A549 (cell line): ENCODE measurements at regions not wholly inside any gene's neighbourhood (a gene's known extent, or its start where the extent isn't known, plus 50 kb on each side); places are given as distances from the start of the nearest gene placed in this dataset.

Source experiments
- ATAC-seq, 2 experiments: fragments of 200-7000 bp in 1 of 2; fragments of >200 bp in 1 of 2; cut with Nextera tagmentation in 1 of 2; cut with Tn5 transposase in 1 of 2; 3 replicates each; pipeline versions ENCODE4 v1.8.0 to v1.9.1; 2018 to 2020; ENCODE audit warnings: mild to moderate bottlenecking in 1 of 2, moderate library complexity in 1 of 2
- CTCF ChIA-PET: fragments of 300-600 bp; sonication (Branson Sonifier 250); formaldehyde crosslinking; extraction: SDS; loops from one replicate; lab custom pipeline; 2021; ENCODE audit warnings: antibody characterized with exemption, inconsistent platforms; lab: Yijun Ruan, JAX
- POLR2A ChIA-PET: fragments of 350-600 bp; formaldehyde crosslinking; extraction: SDS; loops from one replicate; lab custom pipeline; 2021; ENCODE audit warnings: antibody characterized with exemption, inconsistent platforms; lab: Yijun Ruan, JAX
- DNase-seq, 2 experiments: peaks; one replicate each; pipeline versions ENCODE4 v3.0.0 to v3.0.0-alpha.2; 2011 to 2016; ENCODE audit warnings: low read depth in 1 of 2, low spot score in 1 of 2
- FAIRE-seq: peaks from 2 replicates; lab custom pipeline; 2011; peaks lifted over from hg19 to GRCh38; lab: Jason Lieb, UNC
- H3K27ac ChIP-seq, 2 experiments: fragments of >200 bp; sonication (Bioruptor Twin); formaldehyde crosslinking; 3 replicates each; pipeline ENCODE4 v1.5.1; 2016 to 2017
- H3K4me1 ChIP-seq: fragments of >200 bp; sonication (Bioruptor Twin); formaldehyde crosslinking; 3 replicates; pipeline ENCODE4 v1.6.1; 2016
- H3K4me2 ChIP-seq: fragments of >200 bp; sonication (Bioruptor Twin); formaldehyde crosslinking; 3 replicates; pipeline ENCODE4 v1.6.1; 2016
- H3K4me3 ChIP-seq: fragments of >200 bp; sonication (Bioruptor Twin); formaldehyde crosslinking; 3 replicates; pipeline ENCODE4 v1.5.1; 2016
- H3K9me3 ChIP-seq: fragments of >200 bp; sonication (Bioruptor Twin); formaldehyde crosslinking; 3 replicates; pipeline ENCODE4 v1.6.1; 2016
- EHMT2 ChIP-seq: fragments of 200-600 bp; sonication (generic); IDR thresholded peaks from 2 replicates; pipeline ENCODE4 v1.6.1; 2016; ENCODE audit warnings: antibody characterized with exemption, low read depth, mild to moderate bottlenecking, moderate library complexity
- EP300 ChIP-seq, 2 experiments: fragments of >200 bp; sonication (Bioruptor Twin); formaldehyde crosslinking; IDR thresholded peaks; 2 replicates in 1 of 2; 3 replicates in 1 of 2; pipeline ENCODE4 v1.6.1; 2016 to 2017
- FOSB ChIP-seq: fragments of 250-450 bp; sonication (Bioruptor Pico); IDR thresholded peaks from 2 replicates; pipeline ENCODE4 v1.5.0; 2020; ENCODE audit warnings: mild to moderate bottlenecking, moderate library complexity
- JUN ChIP-seq, 2 experiments: fragments of >200 bp; sonication (Bioruptor Twin); formaldehyde crosslinking; IDR thresholded peaks; 2 replicates in 1 of 2; 3 replicates in 1 of 2; pipeline ENCODE4 v1.6.1; 2016 to 2017
- MAFK ChIP-seq: fragments of 450-650 bp; IDR thresholded peaks from 2 replicates; pipeline ENCODE4 v1.6.1; 2014; ENCODE audit not compliant: partially characterized antibody
- MYC ChIP-seq: IDR thresholded peaks from 2 replicates; pipeline ENCODE4 v1.6.1; 2012; ENCODE audit warnings: mild to moderate bottlenecking, inconsistent platforms, low read length, improper control_type of control experiment, borderline replicate concordance
- NPAS2 ChIP-seq: fragments of 250-450 bp; sonication (Bioruptor Pico); IDR thresholded peaks from 2 replicates; pipeline ENCODE4 v1.8.0; 2022; ENCODE audit warnings: mild to moderate bottlenecking, moderate library complexity, borderline replicate concordance
- NR3C1 ChIP-seq: fragments of >200 bp; sonication (Bioruptor Twin); formaldehyde crosslinking; IDR thresholded peaks from 3 replicates; pipeline ENCODE4 v1.6.1; 2017
- POLR2A ChIP-seq: IDR thresholded peaks from 2 replicates; pipeline ENCODE4 v1.6.1; 2012; ENCODE audit warnings: mild to moderate bottlenecking, low read length
- POLR2AphosphoS2 ChIP-seq: conservative IDR thresholded peaks from 2 replicates; pipeline ENCODE4 v1.6.1; 2012; ENCODE audit warnings: low read length, improper control_type of control experiment, inconsistent platforms
- RNF2 ChIP-seq: fragments of 200-600 bp; sonication (generic); IDR thresholded peaks from 2 replicates; pipeline ENCODE4 v1.6.1; 2016; ENCODE audit warnings: low read depth, mild to moderate bottlenecking, antibody characterized with exemption, moderate library complexity, borderline replicate concordance
- SREBF2 ChIP-seq: fragments of 450-650 bp; IDR thresholded peaks from 2 replicates; pipeline ENCODE4 v1.6.1; 2014; ENCODE audit warnings: mild to moderate bottlenecking, moderate library complexity
- TP53 ChIP-seq: fragments of 250-450 bp; sonication (Bioruptor Pico); IDR thresholded peaks from 2 replicates; pipeline ENCODE4 v1.5.0; 2021; ENCODE audit warnings: mild to moderate bottlenecking, moderate library complexity
- ZC3H11A ChIP-seq: fragments of 450-650 bp; IDR thresholded peaks from 2 replicates; pipeline ENCODE4 v1.6.1; 2014; ENCODE audit warnings: antibody characterized with exemption, mild to moderate bottlenecking
- ZFP36 ChIP-seq: fragments of 450-650 bp; IDR thresholded peaks from 2 replicates; pipeline ENCODE4 v1.6.1; 2014; ENCODE audit warnings: borderline replicate concordance; ENCODE audit not compliant: partially characterized antibody
- ZSCAN20 ChIP-seq: fragments of 250-450 bp; sonication (Bioruptor Pico); IDR thresholded peaks from 2 replicates; pipeline ENCODE4 v1.8.0; 2022; ENCODE audit warnings: mild to moderate bottlenecking, moderate library complexity
- WGBS: methylation state at CpG from one replicate; pipeline ENCODE4 v1.1.6; 2017; ENCODE audit errors: missing lambda C conversion rate; 5-methylcytosine and 5-hydroxymethylcytosine counted together
- TF ChIP-seq, protein P1 (sequence below): fragments of 250-450 bp; sonication (Bioruptor Pico); IDR thresholded peaks from 2 replicates; pipeline ENCODE4 v1.5.0; 2020; ENCODE audit warnings: low read depth, mild to moderate bottlenecking, moderate library complexity
- TF ChIP-seq, protein P2 (sequence below): fragments of >200 bp; sonication (Bioruptor Twin); formaldehyde crosslinking; IDR thresholded peaks from 3 replicates; pipeline ENCODE4 v1.6.1; 2016
- TF ChIP-seq, protein P3 (sequence below): fragments of 450-650 bp; IDR thresholded peaks from 2 replicates; pipeline ENCODE4 v1.6.1; 2014; ENCODE audit warnings: antibody characterized with exemption
- TF ChIP-seq, protein P4 (sequence below): IDR thresholded peaks from 2 replicates; pipeline ENCODE4 v1.6.1; 2012; ENCODE audit warnings: low read depth, borderline replicate concordance
- TF ChIP-seq, protein P5 (sequence below): fragments of 250-450 bp; sonication (Bioruptor Pico); IDR thresholded peaks from 2 replicates; pipeline ENCODE4 v1.5.0; 2021; ENCODE audit warnings: mild to moderate bottlenecking, moderate library complexity, borderline replicate concordance
- TF ChIP-seq, protein P6 (sequence below): fragments of 150-350 bp; IDR thresholded peaks from 2 replicates; pipeline ENCODE4 v1.6.1; 2014; ENCODE audit warnings: low read depth, mild to moderate bottlenecking, low read length
- TF ChIP-seq, protein P7 (sequence below): fragments of 200-600 bp; sonication (generic); IDR thresholded peaks from 2 replicates; pipeline ENCODE4 v1.6.1; 2016; ENCODE audit warnings: antibody characterized with exemption, mild to moderate bottlenecking, moderate library complexity

DNA sequence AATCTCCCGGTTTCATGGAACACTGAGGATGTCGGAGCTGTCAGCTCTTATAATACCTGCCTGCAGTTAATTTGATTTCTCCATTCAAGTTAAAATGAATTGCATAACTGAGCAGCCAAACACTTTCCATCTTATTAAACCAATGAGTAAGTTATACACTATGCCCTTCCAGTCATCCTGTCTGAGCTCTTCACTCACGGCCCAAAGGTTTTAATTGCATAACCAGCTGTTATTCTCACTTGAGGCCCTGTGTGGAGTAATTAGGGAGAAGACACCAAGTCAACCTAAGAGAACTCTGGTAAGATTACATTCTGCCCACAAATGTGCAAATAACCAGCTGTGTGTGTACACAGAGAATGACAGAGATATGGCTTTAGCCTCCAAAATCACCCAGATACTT is 303.5 kb downstream of the TBC1D4 start:
- peak overlapping the region in 1 of 2 experiments; percentile 65; a peak in 4 of 6 replicates for H3K27ac ChIP-seq
- no peak for DNase-seq
- no peak for ATAC-seq
- 90% methylated on average over 3 of the region's 3 CpGs for WGBS
- ChIA-PET CTCF (interaction anchor here (2.5 kb wide), 1 partner anchor 42 kb away, joined by 8 read pairs; no protein-coding TSS in a partner anchor), POLR2A (no interaction called here)
- FAIRE-seq = no peak
- TF ChIP-seq, protein P1, sequence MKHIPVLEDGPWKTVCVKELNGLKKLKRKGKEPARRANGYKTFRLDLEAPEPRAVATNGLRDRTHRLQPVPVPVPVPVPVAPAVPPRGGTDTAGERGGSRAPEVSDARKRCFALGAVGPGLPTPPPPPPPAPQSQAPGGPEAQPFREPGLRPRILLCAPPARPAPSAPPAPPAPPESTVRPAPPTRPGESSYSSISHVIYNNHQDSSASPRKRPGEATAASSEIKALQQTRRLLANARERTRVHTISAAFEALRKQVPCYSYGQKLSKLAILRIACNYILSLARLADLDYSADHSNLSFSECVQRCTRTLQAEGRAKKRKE (CRISPR knock-in tag) = no peak
- TF ChIP-seq POLR2A (no peak), MYC (no peak), EHMT2 (no peak), ZC3H11A (no peak), TP53 (CRISPR knock-in tag) (no peak), ZSCAN20 (CRISPR knock-in tag) (no peak), POLR2AphosphoS2 (no peak), NPAS2 (CRISPR knock-in tag) (no peak)
- TF ChIP-seq, protein P2, sequence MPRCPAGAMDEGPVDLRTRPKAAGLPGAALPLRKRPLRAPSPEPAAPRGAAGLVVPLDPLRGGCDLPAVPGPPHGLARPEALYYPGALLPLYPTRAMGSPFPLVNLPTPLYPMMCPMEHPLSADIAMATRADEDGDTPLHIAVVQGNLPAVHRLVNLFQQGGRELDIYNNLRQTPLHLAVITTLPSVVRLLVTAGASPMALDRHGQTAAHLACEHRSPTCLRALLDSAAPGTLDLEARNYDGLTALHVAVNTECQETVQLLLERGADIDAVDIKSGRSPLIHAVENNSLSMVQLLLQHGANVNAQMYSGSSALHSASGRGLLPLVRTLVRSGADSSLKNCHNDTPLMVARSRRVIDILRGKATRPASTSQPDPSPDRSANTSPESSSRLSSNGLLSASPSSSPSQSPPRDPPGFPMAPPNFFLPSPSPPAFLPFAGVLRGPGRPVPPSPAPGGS = no peak
- TF ChIP-seq, protein P3, sequence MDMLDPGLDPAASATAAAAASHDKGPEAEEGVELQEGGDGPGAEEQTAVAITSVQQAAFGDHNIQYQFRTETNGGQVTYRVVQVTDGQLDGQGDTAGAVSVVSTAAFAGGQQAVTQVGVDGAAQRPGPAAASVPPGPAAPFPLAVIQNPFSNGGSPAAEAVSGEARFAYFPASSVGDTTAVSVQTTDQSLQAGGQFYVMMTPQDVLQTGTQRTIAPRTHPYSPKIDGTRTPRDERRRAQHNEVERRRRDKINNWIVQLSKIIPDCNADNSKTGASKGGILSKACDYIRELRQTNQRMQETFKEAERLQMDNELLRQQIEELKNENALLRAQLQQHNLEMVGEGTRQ = no peak
- TF ChIP-seq, protein P4, sequence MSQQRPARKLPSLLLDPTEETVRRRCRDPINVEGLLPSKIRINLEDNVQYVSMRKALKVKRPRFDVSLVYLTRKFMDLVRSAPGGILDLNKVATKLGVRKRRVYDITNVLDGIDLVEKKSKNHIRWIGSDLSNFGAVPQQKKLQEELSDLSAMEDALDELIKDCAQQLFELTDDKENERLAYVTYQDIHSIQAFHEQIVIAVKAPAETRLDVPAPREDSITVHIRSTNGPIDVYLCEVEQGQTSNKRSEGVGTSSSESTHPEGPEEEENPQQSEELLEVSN = no peak
- TF ChIP-seq, protein P5, sequence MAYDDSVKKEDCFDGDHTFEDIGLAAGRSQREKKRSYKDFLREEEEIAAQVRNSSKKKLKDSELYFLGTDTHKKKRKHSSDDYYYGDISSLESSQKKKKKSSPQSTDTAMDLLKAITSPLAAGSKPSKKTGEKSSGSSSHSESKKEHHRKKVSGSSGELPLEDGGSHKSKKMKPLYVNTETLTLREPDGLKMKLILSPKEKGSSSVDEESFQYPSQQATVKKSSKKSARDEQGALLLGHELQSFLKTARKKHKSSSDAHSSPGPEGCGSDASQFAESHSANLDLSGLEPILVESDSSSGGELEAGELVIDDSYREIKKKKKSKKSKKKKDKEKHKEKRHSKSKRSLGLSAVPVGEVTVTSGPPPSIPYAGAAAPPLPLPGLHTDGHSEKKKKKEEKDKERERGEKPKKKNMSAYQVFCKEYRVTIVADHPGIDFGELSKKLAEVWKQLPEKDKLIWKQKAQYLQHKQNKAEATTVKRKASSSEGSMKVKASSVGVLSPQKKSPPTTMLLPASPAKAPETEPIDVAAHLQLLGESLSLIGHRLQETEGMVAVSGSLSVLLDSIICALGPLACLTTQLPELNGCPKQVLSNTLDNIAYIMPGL = no peak
- TF ChIP-seq, protein P6, sequence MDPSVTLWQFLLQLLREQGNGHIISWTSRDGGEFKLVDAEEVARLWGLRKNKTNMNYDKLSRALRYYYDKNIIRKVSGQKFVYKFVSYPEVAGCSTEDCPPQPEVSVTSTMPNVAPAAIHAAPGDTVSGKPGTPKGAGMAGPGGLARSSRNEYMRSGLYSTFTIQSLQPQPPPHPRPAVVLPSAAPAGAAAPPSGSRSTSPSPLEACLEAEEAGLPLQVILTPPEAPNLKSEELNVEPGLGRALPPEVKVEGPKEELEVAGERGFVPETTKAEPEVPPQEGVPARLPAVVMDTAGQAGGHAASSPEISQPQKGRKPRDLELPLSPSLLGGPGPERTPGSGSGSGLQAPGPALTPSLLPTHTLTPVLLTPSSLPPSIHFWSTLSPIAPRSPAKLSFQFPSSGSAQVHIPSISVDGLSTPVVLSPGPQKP = no peak
- H3K4me2 ChIP-seq = no peak overlapping the region
- peaks cover 6% of the 10 kb centered on the region; the same call in 2 of the 3 replicates for H3K9me3 ChIP-seq
- no peak overlapping the region for H3K4me3 ChIP-seq
- peaks cover 36% of the 10 kb centered on the region for H3K4me1 ChIP-seq

DNA sequence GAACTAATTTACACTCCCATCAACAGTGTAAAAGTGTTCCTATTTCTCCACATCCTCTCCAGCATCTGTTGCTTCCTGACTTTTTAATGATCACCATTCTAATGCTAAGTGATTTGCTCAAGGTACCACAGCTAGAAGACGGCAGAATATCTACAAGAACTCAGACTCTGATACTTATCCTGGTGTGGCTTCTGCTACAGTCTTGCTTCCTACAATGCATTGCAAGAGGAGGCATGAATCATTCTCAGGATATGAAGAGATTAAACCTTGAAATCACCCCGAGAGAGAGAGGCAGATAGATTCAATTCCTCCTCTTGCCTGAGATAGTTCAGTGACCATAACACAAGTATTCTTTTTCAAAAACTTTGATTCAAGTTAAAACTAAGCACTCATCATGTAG is 306.4 kb downstream of the TBC1D4 start:
- WGBS = 77% methylated on average over 2 of the region's 2 CpGs
- POLR2A ChIA-PET = no interaction called here
- no peak for FAIRE-seq
- Histone ChIP-seq H3K4me1 (peaks cover 26% of the 10 kb centered on the region), H3K4me3 (no peak overlapping the region), H3K27ac (peak overlapping the region in 1 of 2 experiments; percentile 49; a peak in 3 of 6 replicates), H3K4me2 (no peak overlapping the region), H3K9me3 (peaks cover 8% of the 10 kb centered on the region; the same call in 2 of the 3 replicates)
- CTCF ChIA-PET = no interaction called here
- DNase-seq = no peak
- ATAC-seq = no peak
- no peak for TF ChIP-seq EP300 (IDR thresholded peaks at IDR 0.05)
- TF ChIP-seq MYC = no peak
- TF ChIP-seq, protein P1 (CRISPR knock-in tag) = no peak
- TF ChIP-seq, protein P7, sequence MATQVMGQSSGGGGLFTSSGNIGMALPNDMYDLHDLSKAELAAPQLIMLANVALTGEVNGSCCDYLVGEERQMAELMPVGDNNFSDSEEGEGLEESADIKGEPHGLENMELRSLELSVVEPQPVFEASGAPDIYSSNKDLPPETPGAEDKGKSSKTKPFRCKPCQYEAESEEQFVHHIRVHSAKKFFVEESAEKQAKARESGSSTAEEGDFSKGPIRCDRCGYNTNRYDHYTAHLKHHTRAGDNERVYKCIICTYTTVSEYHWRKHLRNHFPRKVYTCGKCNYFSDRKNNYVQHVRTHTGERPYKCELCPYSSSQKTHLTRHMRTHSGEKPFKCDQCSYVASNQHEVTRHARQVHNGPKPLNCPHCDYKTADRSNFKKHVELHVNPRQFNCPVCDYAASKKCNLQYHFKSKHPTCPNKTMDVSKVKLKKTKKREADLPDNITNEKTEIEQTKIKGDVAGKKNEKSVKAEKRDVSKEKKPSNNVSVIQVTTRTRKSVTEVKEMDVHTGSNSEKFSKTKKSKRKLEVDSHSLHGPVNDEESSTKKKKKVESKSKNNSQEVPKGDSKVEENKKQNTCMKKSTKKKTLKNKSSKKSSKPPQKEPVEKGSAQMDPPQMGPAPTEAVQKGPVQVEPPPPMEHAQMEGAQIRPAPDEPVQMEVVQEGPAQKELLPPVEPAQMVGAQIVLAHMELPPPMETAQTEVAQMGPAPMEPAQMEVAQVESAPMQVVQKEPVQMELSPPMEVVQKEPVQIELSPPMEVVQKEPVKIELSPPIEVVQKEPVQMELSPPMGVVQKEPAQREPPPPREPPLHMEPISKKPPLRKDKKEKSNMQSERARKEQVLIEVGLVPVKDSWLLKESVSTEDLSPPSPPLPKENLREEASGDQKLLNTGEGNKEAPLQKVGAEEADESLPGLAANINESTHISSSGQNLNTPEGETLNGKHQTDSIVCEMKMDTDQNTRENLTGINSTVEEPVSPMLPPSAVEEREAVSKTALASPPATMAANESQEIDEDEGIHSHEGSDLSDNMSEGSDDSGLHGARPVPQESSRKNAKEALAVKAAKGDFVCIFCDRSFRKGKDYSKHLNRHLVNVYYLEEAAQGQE = no peak
- TF ChIP-seq, protein P4 = no peak
- TF ChIP-seq FOSB = no peak
- TF ChIP-seq RNF2 = no peak
- no peak for TF ChIP-seq NR3C1
- TF ChIP-seq SREBF2 = no peak
- TF ChIP-seq EHMT2 = no peak
- no peak for TF ChIP-seq JUN (IDR thresholded peaks at IDR 0.05)
- no peak for TF ChIP-seq ZFP36
- TF ChIP-seq POLR2AphosphoS2 = no peak
- no peak for TF ChIP-seq MAFK
- TF ChIP-seq POLR2A = no peak
